Dedifferentiated amniotic fluid mesenchymal stem cell (primary cell): ENCODE measurements at regions not wholly inside any gene's neighbourhood (a gene's known extent, or its start where the extent isn't known, plus 50 kb on each side); places are given as distances from the start of the nearest gene placed in this dataset.

Experiments used
- DNase-seq: peaks from one replicate; pipeline ENCODE4 v3.0.0-alpha.2; 2016; ENCODE audit errors: extremely low spot score

DNA sequence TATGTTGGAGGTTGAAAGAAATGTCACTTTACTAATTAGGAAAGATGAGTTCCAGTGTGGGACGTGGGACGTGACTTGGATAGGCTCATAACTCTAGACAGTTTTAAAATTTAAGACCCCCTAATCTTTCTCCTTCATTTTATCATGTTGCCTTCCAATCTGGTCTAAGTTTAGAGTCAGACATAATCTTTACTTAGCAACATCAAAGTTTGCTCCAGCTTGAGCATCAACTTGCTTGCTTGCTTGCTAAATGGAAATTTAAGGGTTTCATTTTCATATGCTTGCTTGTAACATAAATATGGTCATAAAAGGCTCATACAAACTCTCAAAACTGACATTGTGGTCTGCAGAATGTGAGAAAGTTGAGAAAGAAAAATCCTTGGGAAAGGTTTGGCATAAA lies 428.9 kb downstream of the EPHA4 start:
- DNase-seq = no peak

DNA sequence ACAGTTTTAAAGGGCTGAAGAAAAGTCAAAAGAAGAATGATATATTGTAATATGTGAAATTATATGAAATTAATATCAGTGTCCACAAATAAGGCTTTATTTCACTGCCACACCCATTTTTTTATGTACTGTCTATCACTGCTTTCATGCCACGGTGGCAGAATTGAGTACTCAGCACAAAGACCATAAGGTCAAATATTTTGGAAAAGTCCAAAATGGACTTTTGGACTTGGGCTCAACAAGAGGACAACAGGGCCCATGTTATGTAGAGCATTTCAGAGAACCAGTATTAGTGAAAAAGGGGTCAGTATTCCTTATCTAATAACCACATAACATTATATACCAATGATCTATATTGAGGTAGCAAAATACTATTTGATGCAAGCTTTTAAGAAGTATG lies 427.2 kb downstream of the EPHA4 start:
- no peak for DNase-seq

DNA sequence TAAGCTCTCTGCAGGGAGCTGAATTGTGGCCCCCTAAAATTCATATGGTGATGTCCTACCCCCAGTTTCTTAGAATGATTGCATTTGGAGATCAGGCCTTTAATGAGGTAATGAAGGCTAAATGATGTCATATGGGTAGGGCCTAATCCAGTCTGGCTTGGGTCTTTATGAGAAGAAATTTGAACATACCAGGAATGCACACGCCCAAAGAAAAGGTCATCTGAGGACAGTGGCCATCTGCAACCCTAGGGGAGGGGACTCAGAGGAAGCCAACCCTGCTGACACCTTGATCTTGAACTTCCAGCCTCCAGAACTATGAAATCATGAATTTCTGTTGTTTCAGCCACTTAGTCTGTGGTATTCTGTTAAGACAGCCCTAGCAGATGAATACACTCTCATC lies 426.7 kb downstream of the EPHA4 start:
- no peak for DNase-seq

DNA sequence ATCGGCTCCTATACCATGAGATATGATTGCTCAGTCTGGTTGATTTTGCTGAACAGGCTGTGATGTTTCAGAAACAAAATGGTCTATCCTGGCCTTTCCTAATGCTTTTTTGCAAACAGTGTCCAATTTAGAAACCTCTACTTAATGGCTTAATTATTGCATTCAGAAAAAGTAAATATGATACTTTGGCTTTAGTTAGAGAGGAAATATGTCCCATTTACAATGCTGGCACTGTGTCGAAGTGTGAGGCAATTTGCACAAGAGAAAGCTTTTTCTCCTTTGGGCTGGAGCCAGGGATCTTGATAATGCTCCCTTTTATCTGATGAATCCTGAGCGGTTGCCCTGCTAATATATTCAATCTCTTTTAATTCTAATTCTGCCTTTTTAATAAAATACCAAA lies 418.9 kb downstream of the EPHA4 start:
- no peak for DNase-seq

DNA sequence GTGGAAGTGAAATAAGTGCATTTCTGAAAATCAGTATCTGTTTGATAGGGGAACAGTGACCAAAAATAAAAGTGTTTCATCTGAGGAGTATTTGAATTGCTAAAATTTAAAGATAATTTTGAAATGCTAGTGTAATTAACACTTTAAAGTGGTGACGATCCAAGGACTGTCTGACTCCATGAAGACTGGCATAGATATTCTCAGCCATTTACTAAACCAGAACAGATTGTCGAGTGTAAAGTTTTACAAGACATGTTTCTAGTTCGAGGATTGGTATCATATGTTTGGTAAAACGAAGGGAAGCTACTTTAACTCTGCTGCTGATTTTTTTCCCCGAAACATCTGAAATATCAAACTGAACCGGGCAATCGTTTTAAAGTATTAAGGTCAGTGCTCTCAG lies 417.9 kb downstream of the EPHA4 start:
- DNase-seq = no peak

DNA sequence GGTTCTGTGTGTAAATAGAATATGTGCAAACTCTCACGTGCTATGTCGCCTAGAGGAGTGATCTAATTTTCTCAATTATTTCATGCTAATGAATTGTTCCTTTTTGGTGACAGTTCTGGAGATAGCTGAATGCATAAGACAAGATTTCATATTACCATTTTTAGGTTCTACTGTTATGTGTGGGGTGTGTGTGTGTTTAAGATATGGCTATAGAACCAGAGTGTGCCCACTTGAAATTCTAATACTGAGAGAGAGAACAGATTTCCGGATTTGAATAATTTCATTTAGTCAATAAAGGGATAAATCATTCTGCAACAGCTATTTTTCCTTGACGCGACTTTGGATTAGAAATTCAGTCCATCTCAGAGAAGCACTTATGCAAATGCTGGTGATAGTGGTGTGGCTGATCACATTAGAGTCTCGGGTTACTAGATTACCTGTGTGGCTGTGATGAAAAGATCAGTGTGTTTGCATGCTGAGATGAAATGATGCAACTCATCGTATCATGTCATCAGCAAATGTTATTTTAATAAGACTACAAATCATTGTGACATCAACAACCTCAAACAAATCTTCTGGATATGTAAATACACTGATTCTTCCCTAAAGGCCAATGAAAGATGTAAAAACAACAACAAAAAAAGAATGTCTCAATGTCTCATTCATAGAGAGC lies 415.9 kb downstream of the EPHA4 start:
- DNase-seq = no peak

DNA sequence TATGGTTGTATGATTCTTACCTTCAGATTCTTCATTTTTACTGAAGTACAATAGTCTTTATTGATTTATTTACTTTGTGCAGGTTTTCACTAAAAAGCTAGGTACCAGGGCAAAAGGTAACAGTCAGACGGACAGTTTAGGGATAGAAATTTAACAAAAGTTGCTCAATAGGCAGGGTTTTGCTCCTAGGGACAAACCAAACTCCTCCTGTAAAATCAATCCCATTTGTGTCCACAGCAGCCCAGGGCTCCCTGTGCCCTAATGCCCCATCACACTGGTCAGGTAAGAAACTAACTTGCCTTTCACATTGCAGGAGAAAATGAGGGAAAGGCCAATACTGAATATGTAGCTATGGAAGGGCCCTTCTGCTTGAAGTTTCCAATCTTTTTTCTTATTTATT lies 410.9 kb downstream of the EPHA4 start:
- no peak for DNase-seq

DNA sequence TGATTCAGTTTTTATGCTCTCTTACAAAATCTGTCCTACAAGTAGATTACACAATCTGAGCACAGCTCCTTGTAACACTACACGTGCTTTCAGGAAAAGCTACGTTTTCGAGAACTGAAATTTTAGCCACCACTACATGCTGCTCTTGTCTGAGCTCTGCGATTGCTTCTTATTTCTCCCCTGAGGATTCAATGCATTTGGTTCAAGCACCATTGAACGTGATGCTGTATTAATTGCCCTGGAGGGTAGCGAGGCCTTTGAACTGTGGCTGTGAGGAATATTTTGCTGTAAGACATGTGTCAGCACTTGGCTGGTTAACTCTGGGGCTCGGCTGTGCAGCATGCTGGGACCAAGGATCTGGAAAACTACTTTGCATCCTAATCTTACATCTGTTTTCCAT lies 405.8 kb downstream of the EPHA4 start:
- no peak for DNase-seq

DNA sequence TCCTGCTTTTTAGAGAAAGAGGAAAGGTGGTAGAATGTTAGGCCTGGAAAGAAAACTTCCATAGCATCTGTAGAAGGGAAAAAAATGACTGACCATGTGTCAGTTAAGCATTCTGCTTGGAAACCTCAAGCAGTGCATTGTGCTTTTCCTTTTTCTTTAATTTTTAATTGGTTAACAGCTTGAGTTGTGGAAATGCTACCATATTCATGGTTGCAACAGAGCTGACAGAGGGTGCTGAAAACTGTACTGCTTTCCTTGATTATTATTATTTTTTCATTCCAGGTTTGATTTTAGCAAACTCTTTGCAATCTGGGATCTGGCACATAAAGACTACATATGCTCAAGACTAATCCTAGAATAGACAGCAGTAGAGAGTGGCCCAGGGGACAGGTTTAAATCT lies 404.5 kb downstream of the EPHA4 start:
- no peak for DNase-seq

DNA sequence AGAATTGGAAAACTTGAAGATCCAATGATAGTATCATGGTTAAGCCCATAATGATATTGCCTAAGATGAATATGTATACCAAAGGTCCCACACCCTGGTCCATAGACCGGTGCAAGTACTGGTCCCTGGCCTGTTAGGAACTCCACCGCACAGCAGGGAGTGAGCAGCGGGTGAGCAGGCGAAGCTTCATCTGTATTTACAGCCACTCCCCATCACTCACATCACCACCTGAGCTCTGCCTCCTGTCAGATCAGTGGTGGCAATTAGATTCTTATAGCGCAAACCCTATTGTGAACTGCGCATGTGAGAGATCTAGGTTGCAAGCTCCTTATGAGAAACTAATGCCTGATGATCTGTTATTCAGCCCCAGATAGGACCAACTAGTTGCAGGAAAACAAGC lies 402.4 kb downstream of the EPHA4 start:
- DNase-seq = no peak

DNA sequence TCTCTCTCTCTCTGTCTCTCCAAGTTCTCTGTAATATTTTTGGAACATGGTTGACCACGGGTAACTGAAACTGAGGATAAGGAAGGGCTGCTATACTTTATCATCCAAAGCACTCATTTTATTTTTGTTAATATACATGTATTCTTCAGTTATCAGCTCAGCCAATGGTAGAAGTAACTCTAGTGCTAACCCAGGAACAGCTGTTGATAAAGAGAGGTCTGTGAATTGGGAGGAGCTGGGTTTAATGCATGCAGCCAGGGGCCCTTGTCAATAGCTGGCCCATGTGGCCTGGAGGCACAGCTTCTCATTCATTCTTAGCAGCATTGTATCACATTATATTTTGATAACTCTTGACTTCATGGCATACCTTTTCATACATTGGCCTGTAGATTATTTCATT lies 401.6 kb downstream of the EPHA4 start:
- DNase-seq = no peak

DNA sequence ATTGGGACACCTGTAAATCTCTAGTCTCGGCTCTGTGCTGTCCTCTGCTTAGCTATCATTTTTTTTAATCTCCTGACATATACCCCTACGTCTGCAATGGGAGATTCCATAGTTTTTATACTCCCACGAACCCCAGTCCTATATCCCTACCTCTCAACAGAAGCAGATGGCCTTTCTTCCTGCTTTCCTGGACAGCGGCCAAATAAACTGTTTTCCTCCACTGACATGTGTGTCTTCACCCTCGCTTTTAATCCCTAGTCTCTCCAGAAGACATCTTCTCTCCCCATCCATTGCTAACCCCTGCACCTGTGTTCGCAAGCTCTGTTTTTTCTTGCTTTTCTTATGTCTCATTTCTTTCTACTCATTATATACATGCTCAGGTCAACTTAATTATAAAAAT lies 395.4 kb downstream of the EPHA4 start:
- DNase-seq = no peak

DNA sequence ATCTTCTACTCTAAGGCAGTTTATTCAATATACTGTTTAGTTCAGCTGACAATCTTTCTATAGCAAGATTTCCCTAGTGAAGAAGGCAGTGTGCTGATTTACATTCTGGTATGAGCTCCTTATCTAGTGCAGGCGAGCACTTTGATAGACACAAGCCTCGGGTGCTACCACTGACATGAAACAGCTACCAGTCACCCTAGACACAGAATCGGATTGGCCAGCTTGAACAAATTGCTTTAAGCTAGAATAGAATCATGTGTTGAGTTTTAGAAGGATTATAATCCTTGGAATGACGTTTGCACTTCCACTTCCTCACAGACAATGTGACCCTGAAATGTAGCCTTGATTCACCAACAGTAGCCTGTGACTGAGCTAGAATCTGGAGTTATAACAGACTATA lies 394.0 kb downstream of the EPHA4 start:
- DNase-seq = no peak

DNA sequence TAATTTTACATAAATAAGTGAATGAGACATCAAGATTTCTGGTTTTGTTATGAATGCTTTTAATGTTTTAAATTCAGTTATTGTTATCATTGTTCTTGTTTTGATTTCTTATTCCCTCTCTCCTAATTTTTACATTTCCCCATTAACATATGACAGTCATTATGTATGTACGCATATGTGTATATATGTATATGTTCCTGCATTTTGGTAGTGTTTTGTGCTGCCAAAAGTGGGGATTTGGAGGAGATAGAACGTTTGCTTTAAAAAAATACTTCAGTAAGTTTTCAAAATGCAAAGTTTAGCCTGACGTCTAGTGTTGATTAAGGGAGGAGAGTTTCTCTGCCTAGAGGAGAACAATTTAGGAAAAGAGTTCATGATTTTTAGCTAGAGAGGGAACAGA lies 385.2 kb downstream of the EPHA4 start:
- no peak for DNase-seq

DNA sequence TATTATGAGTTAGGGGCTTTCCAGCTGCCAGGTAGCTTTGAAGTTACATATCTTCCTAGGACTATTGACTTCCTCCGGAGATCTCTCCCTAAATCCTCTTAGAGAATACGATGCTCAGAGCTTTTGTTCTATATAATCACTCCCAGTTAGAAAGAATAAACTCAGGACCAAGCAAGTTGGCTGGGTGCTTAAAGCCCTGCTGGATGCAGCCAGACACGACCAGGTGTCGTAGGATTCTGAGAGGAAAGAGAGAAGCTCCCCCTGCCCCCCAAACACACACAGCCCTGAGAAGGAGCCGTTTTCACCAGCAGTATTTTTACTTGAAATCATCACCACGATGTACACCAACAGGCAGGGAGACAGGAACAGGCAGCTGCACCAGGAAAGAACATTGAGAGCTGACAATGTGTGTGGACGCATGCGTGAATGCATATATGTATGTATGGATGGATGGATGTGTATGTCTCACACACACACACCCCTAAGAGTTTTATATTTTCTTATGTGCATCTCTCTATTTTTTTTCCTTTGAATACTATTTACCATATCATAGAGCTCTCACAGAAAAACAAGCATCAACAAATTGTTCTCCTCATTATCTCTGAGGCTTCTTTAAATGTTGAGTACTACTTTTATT lies 382.6 kb downstream of the EPHA4 start:
- no peak for DNase-seq

DNA sequence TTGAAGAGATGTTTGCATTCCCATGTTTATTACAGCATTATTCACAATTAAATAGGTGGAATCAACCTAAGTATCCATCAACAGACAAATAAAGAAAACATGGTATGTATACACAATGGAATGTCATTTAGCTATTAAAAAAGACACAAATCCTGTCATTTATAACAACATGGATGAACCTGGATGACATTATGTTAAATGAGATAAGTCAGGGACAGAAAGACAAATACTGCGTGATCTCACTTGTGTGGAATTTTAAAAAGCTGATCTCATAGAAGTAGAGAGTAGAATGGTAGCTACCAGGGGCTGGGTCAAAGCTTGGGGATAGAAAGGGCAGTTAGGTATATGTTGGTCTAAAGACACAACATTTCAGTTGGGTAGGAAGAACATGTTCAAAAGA lies 376.3 kb downstream of the EPHA4 start:
- DNase-seq = no peak

DNA sequence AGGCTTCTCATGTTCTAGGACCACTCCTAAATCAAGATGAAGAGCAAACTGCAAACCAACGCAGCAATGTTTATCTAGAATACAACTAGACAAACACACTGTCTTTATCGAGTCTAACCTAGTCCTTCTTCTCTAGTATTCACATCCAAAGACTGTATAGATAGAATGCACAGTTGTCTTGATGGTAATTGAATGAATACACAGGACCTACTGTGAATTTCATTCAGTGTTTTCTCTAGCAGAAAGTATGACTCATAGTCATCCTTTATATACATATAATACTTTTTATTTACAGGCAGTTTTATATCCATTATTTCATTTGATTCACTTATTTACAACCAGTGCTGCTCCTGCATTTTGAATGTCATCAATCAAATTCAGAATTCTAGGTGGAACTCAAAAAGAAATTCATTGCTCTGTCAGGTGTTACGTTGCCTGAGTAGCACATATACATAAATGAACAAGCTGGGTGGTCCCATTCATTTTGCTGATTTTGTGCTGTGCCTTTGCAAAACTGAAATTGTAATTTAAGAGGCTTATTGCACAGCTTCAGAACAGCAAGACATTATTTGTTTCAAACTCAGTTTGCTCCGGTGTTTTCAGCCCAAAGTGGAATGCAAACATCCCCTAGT lies 374.8 kb downstream of the EPHA4 start:
- no peak for DNase-seq

DNA sequence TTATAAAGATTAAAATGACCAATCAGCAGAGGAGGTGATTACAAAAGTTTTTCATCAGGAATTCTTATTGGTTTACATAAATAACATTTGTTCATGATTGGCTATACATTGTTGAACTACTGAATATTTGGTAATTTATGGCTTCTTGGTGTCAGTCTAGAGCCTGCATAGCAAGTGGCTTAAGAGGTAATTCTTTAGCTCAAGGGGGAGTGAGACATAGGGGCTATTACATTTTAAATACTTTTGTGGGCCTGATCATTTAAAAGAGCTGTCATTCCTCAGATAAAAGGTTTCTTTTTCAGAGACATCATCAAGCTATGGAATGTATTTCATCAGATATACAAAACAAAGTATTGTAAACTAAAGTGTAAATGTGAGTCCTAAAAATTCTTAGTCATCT lies 373.8 kb downstream of the EPHA4 start:
- no peak for DNase-seq

DNA sequence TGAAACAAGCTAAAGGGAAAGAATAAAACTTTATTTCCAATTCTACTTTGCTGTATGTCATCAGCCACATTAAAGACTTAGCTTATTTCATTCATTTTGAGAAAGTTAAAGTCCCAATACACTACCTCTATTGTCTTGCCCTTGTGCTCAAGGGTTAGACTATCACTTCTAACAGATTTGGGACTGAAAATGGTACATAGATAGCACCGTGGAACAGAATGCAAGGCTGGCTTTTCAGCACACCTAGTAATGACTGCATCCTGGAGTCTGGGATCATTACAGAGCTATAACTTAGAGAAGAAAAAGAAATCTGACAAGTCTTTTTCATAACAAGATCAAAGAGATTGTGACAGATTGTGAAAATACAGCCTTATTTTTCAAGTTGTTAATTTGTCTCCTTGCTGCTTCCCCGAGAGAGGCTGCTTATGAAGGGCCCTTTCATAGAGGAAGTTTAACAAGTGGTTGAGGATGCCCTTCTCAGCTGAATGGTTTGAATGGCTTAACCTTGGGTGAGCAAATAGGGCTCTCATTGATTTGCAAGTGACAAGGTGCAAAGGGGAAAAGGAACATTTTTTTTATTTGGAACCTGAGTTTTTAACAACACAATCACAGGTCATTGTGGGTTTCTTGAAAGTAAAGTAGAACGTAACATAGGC lies 371.8 kb downstream of the EPHA4 start:
- no peak for DNase-seq

DNA sequence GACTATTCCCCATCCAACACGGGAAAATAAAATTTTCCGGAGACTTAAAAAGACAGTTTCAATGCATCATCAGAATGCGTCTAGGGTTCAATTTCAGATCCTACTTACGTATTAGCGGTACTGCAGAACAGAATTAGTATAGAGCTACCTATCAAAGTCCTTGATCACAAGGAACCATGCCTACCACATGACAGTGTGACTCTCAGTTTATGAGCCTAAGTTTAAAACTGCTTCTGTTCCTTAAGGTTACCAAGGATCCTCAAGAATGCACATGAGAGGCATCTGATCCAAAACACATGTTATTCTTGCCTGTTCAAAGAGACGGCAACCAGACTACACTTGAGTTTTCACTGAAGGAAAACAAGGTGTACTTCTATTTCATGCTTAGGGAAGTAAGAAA lies 369.7 kb downstream of the EPHA4 start:
- no peak for DNase-seq

DNA sequence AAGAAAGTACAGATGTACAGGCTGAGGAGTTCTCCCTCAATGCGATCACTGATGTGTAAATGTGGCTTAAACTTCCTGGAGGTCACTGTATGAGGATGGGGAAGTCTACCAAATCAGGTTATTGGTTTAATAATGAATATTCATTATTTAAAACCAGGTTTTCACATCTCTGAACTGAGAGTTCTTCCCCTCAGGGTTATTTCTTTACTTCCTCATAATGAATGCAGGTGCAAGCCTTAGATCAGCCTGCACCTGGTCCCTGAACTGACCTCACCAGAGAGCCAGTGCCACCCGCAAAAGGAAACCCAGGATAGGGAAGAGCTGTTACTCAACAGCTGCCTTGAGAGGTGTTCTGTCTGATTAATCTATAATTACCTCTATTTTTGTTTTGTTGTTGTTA lies 369.0 kb downstream of the EPHA4 start:
- no peak for DNase-seq

DNA sequence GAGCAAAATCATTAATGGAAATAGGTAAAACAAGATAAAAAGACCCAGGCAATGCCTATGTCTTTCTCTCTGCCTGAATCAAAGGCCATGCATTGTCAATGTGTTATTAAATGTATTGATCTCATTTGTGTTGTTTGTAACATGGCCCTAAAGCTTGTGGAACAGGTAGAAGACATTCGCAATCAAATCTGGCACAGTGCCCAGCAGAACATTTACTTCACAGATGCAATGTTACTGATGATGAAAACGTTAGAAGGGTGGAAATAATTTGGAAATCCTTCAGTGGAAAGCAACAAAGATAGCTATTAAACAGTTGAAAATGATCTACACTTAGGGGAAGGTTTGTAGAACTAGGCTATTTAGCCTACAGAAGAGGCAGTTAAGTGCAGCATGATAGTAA lies 368.2 kb downstream of the EPHA4 start:
- DNase-seq = no peak

DNA sequence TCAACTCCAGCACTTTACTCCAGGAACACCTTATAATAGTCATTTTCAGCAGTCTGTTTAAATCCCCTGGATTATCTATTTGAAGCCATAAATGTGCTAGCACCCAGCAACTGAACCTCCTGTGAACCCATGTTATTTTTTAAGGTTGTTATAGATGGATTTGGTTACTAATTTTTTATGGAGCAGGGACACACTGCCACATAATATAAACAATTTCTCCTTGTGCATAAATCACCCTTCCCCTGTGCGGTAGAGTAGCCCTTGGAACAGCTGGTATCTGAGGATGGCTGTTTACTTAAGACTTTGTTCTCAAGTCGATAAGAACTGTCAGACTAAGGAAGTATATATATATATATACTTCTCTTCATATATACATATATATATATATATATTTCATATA lies 367.4 kb downstream of the EPHA4 start:
- no peak for DNase-seq
